PC-3 (cell line): ENCODE measurements at regions not wholly inside any gene's neighbourhood (a gene's known extent, or its start where the extent isn't known, plus 50 kb on each side); places are given as distances from the start of the nearest gene placed in this dataset.

Experiments
- ATAC-seq: fragments of 200-7000 bp; cut with Tn5 transposase; 2 replicates; pipeline ENCODE4 v1.9.1; 2020; ENCODE audit warnings: mild to moderate bottlenecking, moderate library complexity
- BruUV-seq: library from RNA; stranded (reverse); fragments of 400-500 nt; replicated peaks from 2 replicates; lab custom pipeline; 2021; lab: Mats Ljungman, UMichigan
- CTCF ChIA-PET: fragments of 300-600 bp; sonication (Branson Sonifier 250); formaldehyde crosslinking; loops from one replicate; lab custom pipeline; 2022; ENCODE audit warnings: antibody characterized with exemption; lab: Charles Lee
- POLR2A ChIA-PET: fragments of 300-600 bp; sonication (Branson Sonifier 250); formaldehyde crosslinking; loops from one replicate; lab custom pipeline; 2022; ENCODE audit warnings: antibody characterized with exemption; ENCODE audit not compliant: unreplicated experiment; lab: Charles Lee
- DNase-seq: peaks from one replicate; pipeline ENCODE4 v3.0.0-alpha.2; 2015
- H2AFZ ChIP-seq: fragments of 300-600 bp; sonication (generic); 2 replicates; pipeline ENCODE4 v1.6.0; 2016; ENCODE audit warnings: antibody characterized with exemption, low read length
- H3F3A ChIP-seq: fragments of 300-600 bp; sonication (generic); one replicate; pipeline ENCODE4 v1.6.0; 2017; ENCODE audit warnings: antibody characterized with exemption, low read length, control low read depth, mild to moderate bottlenecking; ENCODE audit not compliant: unreplicated experiment
- H3K27ac ChIP-seq: fragments of 300-600 bp; sonication (generic); 2 replicates; pipeline ENCODE4 v1.5.1; 2016; ENCODE audit warnings: mild to moderate bottlenecking, low read length
- H3K27me3 ChIP-seq: fragments of 300-600 bp; sonication (generic); 2 replicates; pipeline ENCODE4 v1.6.1; 2016; ENCODE audit warnings: low read length, mixed read lengths
- H3K36me3 ChIP-seq: fragments of 300-600 bp; sonication (generic); 2 replicates; pipeline ENCODE4 v1.6.1; 2016; ENCODE audit warnings: low read depth, mixed run types, low read length, mixed read lengths
- H3K4me1 ChIP-seq: fragments of 300-600 bp; sonication (generic); 2 replicates; pipeline ENCODE4 v1.5.1; 2016; ENCODE audit warnings: low read length; ENCODE audit not compliant: insufficient read depth
- H3K4me2 ChIP-seq: fragments of 300-600 bp; sonication (generic); 2 replicates; pipeline ENCODE4 v1.6.0; 2016; ENCODE audit warnings: low read length
- H3K4me3 ChIP-seq: fragments of 300-600 bp; sonication (generic); 2 replicates; pipeline ENCODE4 v1.5.1; 2016; ENCODE audit warnings: mild to moderate bottlenecking, low read length, mixed read lengths
- H3K79me2 ChIP-seq: fragments of 300-600 bp; sonication (generic); 2 replicates; pipeline ENCODE4 v1.6.1; 2017; ENCODE audit warnings: low read length, mixed read lengths
- H3K9ac ChIP-seq: fragments of 300-600 bp; sonication (generic); 2 replicates; pipeline ENCODE4 v1.6.0; 2016; ENCODE audit warnings: mild to moderate bottlenecking, low read length
- H3K9me2 ChIP-seq: fragments of 300-600 bp; sonication (generic); replicated peaks from 2 replicates; pipeline ENCODE4 v1.6.1; 2016; ENCODE audit warnings: mixed run types, low read length, mixed read lengths
- H3K9me3 ChIP-seq: fragments of 300-600 bp; sonication (generic); 2 replicates; pipeline ENCODE4 v1.6.1; 2016; ENCODE audit warnings: low read length, mixed read lengths
- H4K20me1 ChIP-seq: fragments of 300-600 bp; sonication (generic); 2 replicates; pipeline ENCODE4 v1.6.1; 2016; ENCODE audit warnings: low read length, mixed read lengths
- EZH2 ChIP-seq: fragments of 300-600 bp; sonication (generic); IDR thresholded peaks from one replicate; pipeline ENCODE4 v1.6.1; 2017; ENCODE audit warnings: antibody characterized with exemption, mild to moderate bottlenecking, low read length; ENCODE audit not compliant: unreplicated experiment
- EZH2phosphoT487 ChIP-seq: fragments of 300-600 bp; sonication (generic); IDR thresholded peaks from 2 replicates; pipeline ENCODE4 v1.6.1; 2018; ENCODE audit warnings: mild to moderate bottlenecking, antibody characterized with exemption, low read length, borderline replicate concordance
- intact Hi-C: fragments of 100-400 bp; cut with micrococcal nuclease; formaldehyde crosslinking; loops from 2 replicates; pipeline ENCODE4 v1.9.0; 2023
- TF ChIP-seq, protein P1 (sequence below): fragments of 300-600 bp; sonication (generic); conservative IDR thresholded peaks from 2 replicates; pipeline ENCODE4 v1.5.1; 2017; ENCODE audit warnings: antibody characterized with exemption, low read depth, mild to moderate bottlenecking, low read length

DNA sequence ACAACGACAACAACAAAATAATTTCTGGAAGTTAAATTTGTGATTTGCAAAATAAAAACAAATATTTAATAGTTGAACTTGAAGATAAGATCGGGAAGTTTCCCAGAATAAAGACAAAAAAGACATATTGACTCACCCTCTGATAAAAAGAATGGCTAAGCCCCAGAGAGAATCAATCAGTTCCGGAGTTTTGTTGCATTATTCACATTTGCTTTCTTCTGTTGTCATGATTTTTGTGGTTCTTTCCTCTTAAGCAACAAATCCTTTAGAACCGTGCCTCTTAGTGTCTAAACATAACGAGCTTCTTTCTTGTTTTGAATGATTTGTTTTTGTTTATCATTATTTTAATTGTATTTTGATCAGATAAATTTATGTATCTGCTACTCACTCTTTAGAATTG is 134.9 kb upstream of the ADRA1D start:
- H3K79me2 ChIP-seq = no peaks in the 10 kb centered on the region
- H3K9ac ChIP-seq = no peak overlapping the region
- no peaks in the 10 kb centered on the region for H3K36me3 ChIP-seq
- ATAC-seq = peak; percentile 46
- peaks cover 5% of the 10 kb centered on the region; the same call in 1 of the 2 replicates for H3K4me1 ChIP-seq
- no peaks in the 10 kb centered on the region for H4K20me1 ChIP-seq
- ChIA-PET CTCF (no interaction called here), POLR2A (no interaction called here)
- no peaks in the 10 kb centered on the region for H3K27me3 ChIP-seq
- peak; percentile 61 for DNase-seq
- no TSS peak for BruUV-seq
- H2AFZ ChIP-seq = 0 out of 2 replicates have a peak overlapping the region, but pooled peaks have one; percentile 13
- TF ChIP-seq EZH2phosphoT487 (no peak), EZH2 (no peak)
- TF ChIP-seq, protein P1, sequence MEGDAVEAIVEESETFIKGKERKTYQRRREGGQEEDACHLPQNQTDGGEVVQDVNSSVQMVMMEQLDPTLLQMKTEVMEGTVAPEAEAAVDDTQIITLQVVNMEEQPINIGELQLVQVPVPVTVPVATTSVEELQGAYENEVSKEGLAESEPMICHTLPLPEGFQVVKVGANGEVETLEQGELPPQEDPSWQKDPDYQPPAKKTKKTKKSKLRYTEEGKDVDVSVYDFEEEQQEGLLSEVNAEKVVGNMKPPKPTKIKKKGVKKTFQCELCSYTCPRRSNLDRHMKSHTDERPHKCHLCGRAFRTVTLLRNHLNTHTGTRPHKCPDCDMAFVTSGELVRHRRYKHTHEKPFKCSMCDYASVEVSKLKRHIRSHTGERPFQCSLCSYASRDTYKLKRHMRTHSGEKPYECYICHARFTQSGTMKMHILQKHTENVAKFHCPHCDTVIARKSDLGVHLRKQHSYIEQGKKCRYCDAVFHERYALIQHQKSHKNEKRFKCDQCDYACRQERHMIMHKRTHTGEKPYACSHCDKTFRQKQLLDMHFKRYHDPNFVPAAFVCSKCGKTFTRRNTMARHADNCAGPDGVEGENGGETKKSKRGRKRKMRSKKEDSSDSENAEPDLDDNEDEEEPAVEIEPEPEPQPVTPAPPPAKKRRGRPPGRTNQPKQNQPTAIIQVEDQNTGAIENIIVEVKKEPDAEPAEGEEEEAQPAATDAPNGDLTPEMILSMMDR = no peak
- no peak overlapping the region for H3K4me3 ChIP-seq
- H3K4me2 ChIP-seq = peak overlapping the region; percentile 11
- H3K9me2 ChIP-seq = no peaks in the 10 kb centered on the region
- intact Hi-C loops = loop anchor here (5.0 kb wide), 1 partner anchor 68 kb away; no protein-coding TSS in a partner anchor
- no peaks in the 10 kb centered on the region for H3F3A ChIP-seq
- H3K27ac ChIP-seq = no peak overlapping the region
- no peaks in the 10 kb centered on the region for H3K9me3 ChIP-seq

DNA sequence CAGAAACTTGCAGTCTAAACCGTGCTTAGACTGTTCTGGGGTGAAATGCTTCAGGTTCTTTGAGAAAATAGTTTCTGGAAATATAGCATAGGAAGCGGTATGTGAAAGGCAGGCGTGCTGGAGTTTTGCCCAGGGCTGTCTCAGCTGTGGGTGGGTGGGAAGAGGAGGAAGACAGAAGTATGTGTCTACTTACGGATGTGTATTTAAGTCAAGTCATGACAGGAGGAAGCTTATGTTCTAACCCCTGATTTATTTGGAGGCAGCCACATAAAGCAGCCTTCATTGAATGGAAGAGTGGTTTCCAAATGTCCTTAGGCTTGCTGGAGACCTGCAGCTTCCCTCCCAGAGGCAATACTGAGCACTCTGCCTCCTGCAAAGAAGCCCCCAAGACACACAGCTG is 126.8 kb upstream of the ADRA1D start:
- no TSS peak for BruUV-seq
- TF ChIP-seq, protein P1 = no peak
- TF ChIP-seq EZH2 (no peak), EZH2phosphoT487 (no peak)
- DNase-seq (no peak), ATAC-seq (peak; percentile 54)
- Histone ChIP-seq H4K20me1 (no peaks in the 10 kb centered on the region), H3K9me3 (no peaks in the 10 kb centered on the region), H3K4me3 (no peak overlapping the region), H3K36me3 (no peaks in the 10 kb centered on the region), H3K79me2 (no peaks in the 10 kb centered on the region), H3K4me1 (no peaks in the 10 kb centered on the region), H2AFZ (no peak overlapping the region), H3K9ac (no peak overlapping the region), H3K27me3 (no peaks in the 10 kb centered on the region), H3K4me2 (no peak overlapping the region), H3K27ac (no peak overlapping the region), H3K9me2 (no peaks in the 10 kb centered on the region), H3F3A (no peaks in the 10 kb centered on the region)
- intact Hi-C loops = no loop called here
- ChIA-PET CTCF (no interaction called here), POLR2A (no interaction called here)

DNA sequence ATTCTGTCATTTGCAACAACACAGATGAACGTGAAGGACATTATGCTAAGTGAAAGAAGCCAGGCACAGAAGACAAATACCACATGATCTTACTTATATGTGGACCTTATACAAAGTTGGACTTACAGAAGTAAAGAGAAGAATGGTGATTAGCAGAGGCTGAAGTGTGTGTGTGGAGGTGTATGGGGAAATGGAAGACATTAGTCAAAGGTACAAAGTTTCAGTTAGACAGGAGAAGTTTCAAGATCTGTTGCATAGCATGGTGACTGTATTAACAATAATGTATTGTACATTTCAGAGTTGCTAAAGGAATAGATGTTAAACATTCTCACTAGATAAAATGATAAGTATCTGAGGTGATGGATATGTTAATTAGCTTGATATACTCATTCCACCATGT is 124.4 kb upstream of the ADRA1D start:
- Histone ChIP-seq H2AFZ (no peak overlapping the region), H3K9ac (no peak overlapping the region), H3K9me3 (no peaks in the 10 kb centered on the region), H3K36me3 (no peaks in the 10 kb centered on the region), H3K9me2 (no peaks in the 10 kb centered on the region), H3F3A (no peaks in the 10 kb centered on the region), H3K4me1 (no peaks in the 10 kb centered on the region), H3K4me2 (no peak overlapping the region), H3K27me3 (no peaks in the 10 kb centered on the region), H3K27ac (no peak overlapping the region), H3K4me3 (no peak overlapping the region), H3K79me2 (no peaks in the 10 kb centered on the region), H4K20me1 (no peaks in the 10 kb centered on the region)
- intact Hi-C loops = no loop called here
- ATAC-seq (no peak), DNase-seq (no peak)
- TF ChIP-seq EZH2 (no peak), EZH2phosphoT487 (no peak)
- TF ChIP-seq, protein P1 = no peak
- ChIA-PET CTCF (no interaction called here), POLR2A (no interaction called here)
- BruUV-seq = no TSS peak
